ENCODE measurements at regions not wholly inside any gene's neighbourhood (a gene's known extent, or its start where the extent isn't known, plus 50 kb on each side); places are given as distances from the start of the nearest gene placed in this dataset.

DNA sequence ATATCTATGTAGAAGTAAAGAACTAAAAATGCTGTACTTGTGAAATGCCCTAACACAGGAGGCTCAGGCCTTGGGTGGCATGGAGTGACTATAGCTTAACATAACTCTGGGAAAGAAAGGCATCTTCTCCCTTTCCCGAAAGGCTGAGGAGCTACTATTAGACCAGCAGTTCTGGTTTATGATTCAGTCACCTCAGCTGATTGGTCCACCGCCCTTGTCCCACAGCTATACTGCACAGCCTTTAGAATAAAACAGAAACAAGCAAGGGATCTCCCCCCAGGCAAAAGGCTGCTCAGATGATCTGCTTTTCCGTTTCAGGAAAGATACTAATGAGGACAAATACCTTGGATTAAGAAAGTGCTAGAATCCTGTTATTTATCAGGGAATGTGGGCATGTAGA is 171.3 kb downstream of the SNCA start:
- no peak for DNase-seq (ENCODE audit: low read depth, low spot score)

GRCh38 chr4:89664521-89664920 is 172.4 kb downstream of the SNCA start:
- DNase-seq (ENCODE audit: low read depth, low spot score), result no peak

DNA sequence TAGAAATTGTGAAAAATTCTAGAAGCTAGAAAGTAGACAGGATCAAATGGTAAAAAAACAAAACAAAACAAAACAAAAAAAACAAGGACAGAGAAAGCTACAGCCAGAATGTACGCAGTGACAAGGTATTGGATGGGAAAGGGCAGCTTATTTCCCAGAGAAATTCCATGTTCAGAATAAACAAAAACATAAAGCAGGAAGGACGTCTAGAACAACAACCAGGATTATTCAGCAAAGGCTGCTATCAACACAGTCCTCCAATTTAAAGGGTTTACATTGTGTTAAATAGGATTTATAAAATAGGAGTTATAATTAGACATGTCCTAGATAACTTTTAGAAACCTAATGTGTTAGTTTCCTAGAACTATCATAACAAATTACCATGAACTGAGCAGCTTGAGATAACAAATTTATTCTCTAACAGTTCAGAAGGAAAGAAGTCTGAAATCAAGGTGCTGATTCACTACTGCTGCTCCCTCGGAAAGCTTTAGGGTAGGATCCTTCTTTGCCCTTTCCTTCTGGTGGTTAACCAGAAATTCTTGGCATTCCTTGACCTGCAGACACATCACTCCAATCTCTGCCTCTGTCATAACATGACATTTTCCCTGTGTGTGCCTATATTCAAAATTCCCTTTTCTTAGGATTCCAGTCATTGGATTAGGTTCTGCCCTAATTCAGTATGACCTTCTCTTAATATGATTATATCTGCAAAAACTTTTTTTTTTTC is 175.6 kb downstream of the SNCA start:
- DNase-seq (ENCODE audit: low read depth, low spot score), result no peak

DNA sequence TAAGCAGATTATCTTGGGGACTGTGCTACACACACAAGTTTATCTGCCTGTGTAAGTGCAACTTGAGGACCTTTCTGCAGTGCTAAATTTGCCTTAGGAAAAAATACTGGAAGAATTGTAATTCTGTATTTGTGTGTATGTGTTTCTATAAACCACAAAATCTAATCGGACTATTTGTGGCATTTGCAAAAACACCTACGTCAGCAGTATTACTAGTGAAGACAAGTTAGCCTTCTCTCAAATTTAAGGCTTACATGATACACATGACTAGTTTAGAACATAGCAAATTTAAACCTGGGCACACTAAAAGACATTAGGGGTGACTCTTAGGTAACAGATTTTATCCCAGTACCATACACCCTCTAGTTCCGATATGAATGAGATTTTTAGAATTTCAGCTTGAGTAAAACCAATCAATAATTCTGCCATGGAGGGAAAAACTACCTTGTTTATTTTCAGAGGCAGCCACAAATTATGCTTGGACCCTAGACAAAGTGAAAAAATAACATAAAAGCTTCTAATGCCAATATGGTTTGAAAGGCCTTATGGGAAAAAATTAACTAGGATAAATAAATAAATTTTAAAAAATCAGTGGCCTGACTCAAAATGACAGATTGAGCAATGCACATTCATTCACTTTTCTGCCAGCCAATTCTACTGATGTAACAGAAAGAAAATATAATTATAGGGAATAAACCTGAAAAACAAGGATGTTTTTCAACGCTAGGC is 176.4 kb downstream of the SNCA start:
- DNase-seq (ENCODE audit: low read depth, low spot score), result no peak

DNA sequence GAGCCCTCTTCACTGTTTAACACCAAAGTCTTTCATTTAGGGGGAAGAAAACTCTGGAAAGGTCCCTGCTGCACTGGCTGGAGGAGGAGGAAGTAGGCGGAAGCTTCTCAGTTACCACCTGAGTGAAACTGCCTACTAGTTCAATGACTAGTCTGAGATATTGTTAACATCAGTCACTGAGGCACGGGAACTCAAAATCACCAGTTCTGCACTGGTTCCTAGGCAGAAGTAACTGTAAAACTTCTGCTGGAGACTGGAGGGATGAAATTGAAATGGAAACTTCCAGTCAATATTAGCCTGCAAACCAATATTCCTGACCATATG is 178.3 kb downstream of the SNCA start:
- no peak for DNase-seq (ENCODE audit: low read depth, low spot score)

GRCh38 chr4:89657931-89658700 is 178.8 kb downstream of the SNCA start:
- DNase-seq (ENCODE audit: low read depth, low spot score), result peak; percentile 19

DNA sequence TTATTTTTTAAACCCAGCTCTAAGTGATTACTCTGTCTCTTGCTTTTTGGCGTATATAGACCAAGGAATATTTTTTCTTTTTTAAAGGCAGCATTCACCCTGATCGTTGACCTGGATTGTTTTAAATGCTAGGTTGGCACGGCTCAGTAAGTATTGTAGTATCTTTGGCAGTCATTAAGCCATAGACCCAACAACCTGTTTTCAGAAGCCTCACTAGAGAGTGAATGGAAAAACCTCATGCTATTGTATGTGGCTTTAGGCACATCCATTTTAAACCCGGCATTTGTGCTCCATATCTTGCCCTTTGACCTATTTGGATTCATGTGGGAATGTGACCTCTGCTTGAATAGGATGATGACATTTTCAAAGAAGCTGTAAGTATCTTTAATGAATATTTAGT is 183.9 kb downstream of the SNCA start:
- no peak for DNase-seq (ENCODE audit: low read depth, low spot score)

- DNase-seq (ENCODE audit: low read depth, low spot score), result no peak
These were observed 191.5 kb downstream of the SNCA start for GRCh38 chr4:89645482-89645881.

GRCh38 chr4:89641367-89641687 is 195.6 kb downstream of the SNCA start:
- no peak for DNase-seq (ENCODE audit: low read depth, low spot score)

- DNase-seq (ENCODE audit: low read depth, low spot score), result no peak
These were observed 196.2 kb downstream of the SNCA start for GRCh38 chr4:89640620-89641366.

GRCh38 chr4:89639395-89639794 is 197.6 kb downstream of the SNCA start:
- no peak for DNase-seq (ENCODE audit: low read depth, low spot score)

GRCh38 chr4:89625599-89626293 is 211.2 kb downstream of the SNCA start:
- DNase-seq (ENCODE audit: low read depth, low spot score), result no peak

GRCh38 chr4:89619206-89619962 is 217.6 kb downstream of the SNCA start:
- no peak for DNase-seq (ENCODE audit: low read depth, low spot score)

DNA sequence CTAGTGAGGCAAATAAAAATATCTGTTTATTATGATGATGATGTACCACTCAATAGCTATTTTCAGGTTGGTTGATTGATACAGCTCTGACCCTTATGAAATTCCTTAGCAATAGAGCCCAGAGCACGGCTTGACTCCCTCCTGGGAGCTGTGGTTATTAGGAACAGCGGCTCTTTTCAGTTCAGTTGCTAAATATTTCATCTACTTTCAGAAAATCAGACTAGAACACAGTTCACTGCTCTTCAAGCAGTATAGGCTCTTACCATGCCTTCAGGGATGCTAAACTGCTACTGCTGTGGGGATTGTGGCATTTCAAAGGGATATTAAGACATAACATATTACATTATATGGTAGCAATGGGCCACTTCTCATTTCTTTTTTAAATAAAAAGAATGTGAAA is 218.8 kb downstream of the SNCA start:
- no peak for DNase-seq (ENCODE audit: low read depth, low spot score)

DNA sequence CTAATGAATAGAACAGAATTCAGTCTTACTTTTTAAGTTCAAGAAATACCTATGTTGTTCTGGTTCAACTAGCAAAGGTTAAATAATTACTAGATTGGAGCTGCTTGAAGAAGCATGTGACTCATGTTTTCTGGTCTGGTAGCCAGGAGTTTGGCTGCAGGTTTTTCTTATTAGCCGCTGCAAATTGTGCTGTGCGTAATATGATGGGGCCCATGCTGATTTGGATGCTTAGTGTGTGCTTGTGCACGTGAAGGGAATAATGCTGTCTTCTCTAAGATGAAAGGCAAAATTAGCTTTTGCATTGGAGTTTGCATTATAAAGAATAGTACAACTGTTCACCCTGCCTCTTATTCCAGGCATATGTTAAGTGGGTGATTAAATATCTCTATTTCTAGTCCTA is 219.6 kb downstream of the SNCA start:
- DNase-seq (ENCODE audit: low read depth, low spot score), result no peak

GRCh38 chr4:89616382-89616781 is 220.6 kb downstream of the SNCA start:
- DNase-seq (ENCODE audit: low read depth, low spot score), result no peak

- no peak for DNase-seq (ENCODE audit: low read depth, low spot score)
These were observed 221.9 kb downstream of the SNCA start for GRCh38 chr4:89615051-89615450.

DNA sequence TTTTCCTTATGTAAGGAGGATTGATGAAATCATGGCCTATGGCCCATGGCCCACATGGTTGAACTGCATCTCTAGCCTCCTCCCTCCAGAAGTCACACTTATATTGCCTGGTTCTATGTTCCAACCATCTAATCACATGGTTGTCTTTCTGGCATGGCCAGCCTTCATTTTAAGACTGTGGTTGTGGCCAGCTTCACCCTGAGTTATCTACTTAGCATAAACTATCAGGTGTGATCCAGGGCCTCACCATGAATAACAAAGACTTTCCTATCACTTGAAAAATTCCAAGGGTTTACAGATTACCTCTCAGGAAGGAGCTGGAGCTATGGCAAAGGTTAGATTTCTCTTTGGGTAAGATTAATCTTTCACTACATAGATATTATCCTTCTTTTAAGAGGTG is 222.8 kb downstream of the SNCA start:
- DNase-seq (ENCODE audit: low read depth, low spot score), result no peak

DNA sequence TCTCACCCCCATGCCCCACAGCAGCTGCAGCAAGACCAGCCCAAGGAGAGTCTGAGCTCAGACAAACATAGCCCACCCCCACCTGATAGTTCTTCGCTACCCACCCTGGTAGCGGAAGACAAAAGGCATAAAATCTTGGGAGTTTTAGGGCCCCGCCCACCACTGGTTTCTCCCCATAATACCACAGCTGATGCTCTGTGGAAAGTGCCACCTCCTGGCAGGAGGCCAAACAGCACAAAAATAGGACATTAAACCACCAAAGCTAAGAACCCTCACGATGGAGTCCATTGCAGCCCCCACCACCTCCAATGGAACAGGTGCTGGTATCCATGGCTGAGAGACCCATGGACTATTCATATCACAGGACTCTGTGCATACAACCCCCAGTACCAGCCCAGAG is 226.7 kb downstream of the SNCA start:
- DNase-seq (ENCODE audit: low read depth, low spot score), result no peak

DNA sequence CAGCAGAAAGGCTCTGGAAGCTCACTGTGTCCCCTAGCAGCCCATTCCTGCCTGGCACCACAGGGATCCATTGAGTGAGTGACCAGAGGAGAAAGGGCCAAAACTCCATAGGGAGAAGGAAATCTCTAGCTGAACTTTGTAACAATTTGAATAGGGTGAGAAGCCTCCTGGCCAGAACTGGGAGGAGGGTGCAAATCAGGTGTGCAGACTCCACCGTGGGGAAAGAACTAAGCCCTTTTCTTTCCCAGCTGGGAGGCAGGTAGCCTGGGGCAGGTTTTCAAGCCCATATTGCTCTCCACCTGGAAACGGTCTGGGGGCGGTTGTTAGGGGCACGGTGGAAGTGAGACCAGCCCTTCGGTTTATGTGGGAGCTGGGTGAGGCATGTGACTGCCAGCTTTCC is 227.2 kb downstream of the SNCA start:
- DNase-seq (ENCODE audit: low read depth, low spot score), result no peak

DNA sequence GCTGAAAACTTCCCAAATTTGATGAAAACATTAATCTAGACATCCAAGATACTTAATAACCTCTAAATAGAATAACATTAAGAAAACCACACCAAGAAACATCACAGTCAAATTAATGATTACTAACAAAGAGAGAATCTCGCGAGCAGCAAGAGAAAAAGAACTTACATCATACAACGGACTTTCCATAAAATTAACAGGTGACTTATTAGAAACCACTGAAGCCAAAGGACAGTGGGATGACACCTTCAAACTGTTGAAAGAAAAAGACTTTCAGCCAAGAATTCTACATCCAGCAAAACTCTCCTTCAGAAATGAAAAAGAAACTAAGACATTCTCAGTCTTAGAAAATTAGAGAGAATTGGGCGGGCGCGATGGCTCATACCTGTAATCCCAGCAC is 232.0 kb downstream of the SNCA start:
- DNase-seq (ENCODE audit: low read depth, low spot score), result no peak
